GM13977 (cell line): ENCODE measurements at regions not wholly inside any gene's neighbourhood (a gene's known extent, or its start where the extent isn't known, plus 50 kb on each side); places are given as distances from the start of the nearest gene placed in this dataset.

Experiments
- DNase-seq: peaks from one replicate; pipeline ENCODE4 v3.0.0; 2012; ENCODE audit warnings: low spot score
- in situ Hi-C: fragments of 300-500 bp; cut with MboI; formaldehyde crosslinking; loops from one replicate; pipeline ENCODE4 v1.12.0; 2022; ENCODE audit warnings: low sequenced_read_pairs, low pct_unique_long_range_greater_than_20kb, mixed read lengths, inconsistent platforms; ENCODE audit not compliant: unreplicated experiment
- TF ChIP-seq, protein P1 (sequence below): IDR thresholded peaks from 2 replicates; pipeline ENCODE4 v1.5.1; 2012; ENCODE audit warnings: mild to moderate bottlenecking, control low read depth; ENCODE audit not compliant: insufficient read depth; ENCODE audit errors: extremely low read depth, missing control alignments

DNA sequence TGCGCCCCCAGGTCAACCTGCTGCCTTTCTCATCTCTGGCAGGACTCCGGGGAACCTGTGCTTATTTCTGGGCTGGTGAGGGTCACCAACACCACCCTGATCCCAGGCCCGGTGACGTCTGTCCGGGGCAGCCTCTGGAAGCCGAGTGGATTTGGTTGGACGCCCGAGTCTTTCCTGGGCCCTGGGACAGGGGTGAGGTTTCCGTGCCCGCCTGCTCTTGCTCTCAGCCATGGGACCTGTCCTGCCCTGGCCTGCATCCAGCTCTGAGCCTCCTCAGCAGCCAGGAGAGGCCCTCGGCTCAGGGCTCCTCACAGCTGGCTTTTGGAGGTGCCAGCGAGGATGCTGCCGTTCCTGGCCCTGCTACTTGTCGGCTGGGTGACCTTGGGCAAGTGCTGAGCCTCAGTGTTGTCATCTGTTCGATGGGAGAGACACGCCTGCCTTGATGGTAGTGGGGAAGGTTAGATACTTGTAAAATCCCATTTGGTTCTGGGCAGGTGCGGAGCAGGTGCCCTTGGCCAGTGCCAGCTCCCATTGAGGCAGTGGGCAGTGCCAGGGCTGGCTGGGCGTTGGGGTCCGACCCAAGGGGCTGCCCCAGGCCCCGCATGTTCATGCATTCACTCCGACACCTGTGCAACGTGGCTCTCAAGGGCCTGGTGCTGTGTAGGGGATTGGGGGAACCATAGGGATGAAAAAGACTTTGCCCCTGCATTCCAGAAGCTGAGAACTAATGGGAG lies 58.9 kb upstream of the THY1 start:
- no peak for DNase-seq
- TF ChIP-seq, protein P1, sequence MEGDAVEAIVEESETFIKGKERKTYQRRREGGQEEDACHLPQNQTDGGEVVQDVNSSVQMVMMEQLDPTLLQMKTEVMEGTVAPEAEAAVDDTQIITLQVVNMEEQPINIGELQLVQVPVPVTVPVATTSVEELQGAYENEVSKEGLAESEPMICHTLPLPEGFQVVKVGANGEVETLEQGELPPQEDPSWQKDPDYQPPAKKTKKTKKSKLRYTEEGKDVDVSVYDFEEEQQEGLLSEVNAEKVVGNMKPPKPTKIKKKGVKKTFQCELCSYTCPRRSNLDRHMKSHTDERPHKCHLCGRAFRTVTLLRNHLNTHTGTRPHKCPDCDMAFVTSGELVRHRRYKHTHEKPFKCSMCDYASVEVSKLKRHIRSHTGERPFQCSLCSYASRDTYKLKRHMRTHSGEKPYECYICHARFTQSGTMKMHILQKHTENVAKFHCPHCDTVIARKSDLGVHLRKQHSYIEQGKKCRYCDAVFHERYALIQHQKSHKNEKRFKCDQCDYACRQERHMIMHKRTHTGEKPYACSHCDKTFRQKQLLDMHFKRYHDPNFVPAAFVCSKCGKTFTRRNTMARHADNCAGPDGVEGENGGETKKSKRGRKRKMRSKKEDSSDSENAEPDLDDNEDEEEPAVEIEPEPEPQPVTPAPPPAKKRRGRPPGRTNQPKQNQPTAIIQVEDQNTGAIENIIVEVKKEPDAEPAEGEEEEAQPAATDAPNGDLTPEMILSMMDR: no peak
- in situ Hi-C loops: no loop called here

DNA sequence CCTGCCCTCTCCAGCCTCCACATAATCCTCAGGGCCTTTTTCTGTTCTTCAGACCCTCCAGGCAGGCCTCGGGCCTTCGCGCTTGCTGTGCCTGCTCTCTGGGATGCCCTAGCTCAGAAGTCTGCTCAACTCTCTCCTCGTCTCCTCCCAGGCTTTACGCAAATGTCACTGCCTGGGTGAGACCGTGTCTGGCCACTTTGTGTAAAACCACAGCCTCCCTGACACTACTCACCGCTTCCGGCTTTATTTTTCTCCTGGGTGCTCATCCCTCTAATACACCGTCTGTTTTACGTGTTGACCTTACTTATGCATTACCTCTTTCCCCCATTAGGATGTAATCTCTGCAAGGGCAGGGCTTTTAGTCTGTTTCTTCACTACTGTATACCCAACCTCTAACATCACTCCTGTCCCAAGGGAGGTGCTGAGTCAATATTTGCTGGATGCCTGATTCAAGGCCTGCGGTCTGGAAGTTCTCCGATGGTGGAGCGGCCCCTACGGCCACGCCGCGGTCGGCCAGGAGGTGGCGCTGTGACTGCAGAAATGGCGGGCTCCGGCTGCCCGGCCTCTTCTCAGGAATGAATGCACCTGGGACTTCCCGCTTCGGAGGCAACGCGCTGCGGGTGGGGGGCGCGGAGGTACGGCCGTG lies 58.2 kb upstream of the THY1 start:
- in situ Hi-C loops: no loop called here
- TF ChIP-seq, protein P1: peak; percentile 98
- DNase-seq: peak; percentile 87

DNA sequence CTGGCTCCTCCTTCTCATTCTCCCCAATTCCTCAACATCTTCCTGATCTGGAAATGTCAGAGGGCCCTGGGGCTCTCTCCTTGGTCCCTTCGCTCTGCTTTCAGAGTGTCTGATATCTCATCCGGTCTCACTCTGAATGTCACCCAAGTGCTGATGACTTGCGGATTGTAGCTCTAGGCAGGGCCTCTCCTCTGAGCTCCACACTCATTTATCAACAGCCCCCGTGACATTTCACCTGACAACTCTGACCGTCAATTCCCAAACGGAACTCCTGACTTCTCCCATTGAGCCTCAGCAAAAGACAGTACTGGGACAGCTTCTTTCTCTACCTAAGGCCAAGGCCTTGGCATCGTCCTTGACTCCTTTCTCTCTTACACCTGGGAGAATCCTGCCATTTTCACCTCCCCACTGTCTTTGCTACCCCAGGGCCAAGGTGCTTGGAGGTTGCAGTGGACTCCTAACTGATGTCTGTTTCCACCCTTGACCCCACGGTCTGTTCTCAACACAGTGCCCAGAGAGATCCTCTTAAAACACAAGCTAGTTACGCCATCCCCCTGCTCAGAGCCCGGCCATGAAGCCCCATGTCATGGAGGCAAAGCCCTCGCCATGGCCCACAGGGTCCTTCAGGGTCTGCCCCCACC lies 57.5 kb upstream of the THY1 start:
- no peak for DNase-seq
- in situ Hi-C loops: no loop called here
- TF ChIP-seq, protein P1: no peak

DNA sequence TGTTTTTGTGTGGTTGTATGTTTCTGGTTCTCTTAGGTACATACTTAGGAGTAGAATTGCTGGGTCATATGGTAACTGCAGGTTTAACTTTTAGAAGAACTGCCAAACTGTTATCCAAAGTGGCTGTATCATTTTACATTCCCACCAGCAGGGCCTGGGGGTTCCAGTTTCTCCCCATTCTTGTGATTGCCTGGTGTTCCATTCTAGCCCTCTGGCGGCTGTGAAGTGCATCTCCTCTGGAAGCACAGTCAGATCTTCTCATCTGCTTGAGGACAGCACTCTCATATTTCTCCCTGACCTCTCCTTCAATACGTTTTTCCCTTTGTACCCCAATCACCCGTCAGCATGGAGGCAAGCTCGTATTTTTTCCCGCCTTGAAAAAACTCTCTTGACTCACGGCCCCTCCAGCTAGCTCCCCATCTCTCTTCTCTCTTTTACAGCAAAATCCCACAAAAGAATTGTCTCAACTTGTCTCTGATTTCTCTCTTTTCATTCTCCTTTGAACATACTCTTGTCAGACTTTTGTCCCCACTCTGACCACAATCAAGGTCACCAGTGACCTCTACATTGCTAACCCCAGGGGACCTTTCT lies 56.8 kb upstream of the THY1 start:
- DNase-seq: peak; percentile 53
- TF ChIP-seq, protein P1: peak; percentile 40
- in situ Hi-C loops: loop anchor here (10.0 kb wide), 1 partner anchor 125 kb away; no protein-coding TSS in a partner anchor

DNA sequence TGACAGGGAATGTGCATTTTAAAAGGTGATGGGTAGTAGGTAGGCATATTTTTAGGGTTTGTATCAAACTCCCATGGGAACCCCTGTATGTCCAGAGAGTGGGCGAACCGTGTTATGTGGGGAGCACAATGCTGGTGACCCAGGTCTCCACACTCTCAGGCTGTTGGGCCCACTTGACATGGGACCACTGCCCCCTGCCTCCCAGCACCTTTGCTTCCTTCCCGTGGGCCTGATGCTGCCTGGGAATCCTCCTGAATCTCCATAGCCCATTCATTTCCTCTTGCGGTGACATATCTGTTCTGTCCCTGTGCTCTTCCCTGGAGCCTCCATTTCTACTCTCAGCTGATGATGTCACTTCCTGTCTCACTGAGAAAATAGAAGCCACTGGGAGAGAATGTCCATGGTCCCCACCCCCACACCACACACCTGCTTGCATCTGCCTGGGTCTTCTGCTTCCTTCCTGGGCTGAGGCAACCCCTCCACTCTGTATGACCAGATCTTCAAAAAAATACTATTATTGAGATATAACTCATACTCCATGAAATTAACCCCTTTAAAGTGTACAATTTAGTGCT lies 55.8 kb upstream of the THY1 start:
- TF ChIP-seq, protein P1: no peak
- in situ Hi-C loops: loop anchor here (10.0 kb wide), 1 partner anchor 124 kb away; no protein-coding TSS in a partner anchor
- DNase-seq: no peak
